HEK293T (cell line): ENCODE measurements at regions not wholly inside any gene's neighbourhood (a gene's known extent, or its start where the extent isn't known, plus 50 kb on each side); places are given as distances from the start of the nearest gene placed in this dataset.
"Not testable (repeated sequence)": the region's sequence is repeated elsewhere in the genome, so short reads cannot be mapped to it uniquely, and the experiment has no call there.

Source experiments
- CTCF ChIA-PET: fragments of 350-600 bp; formaldehyde crosslinking; extraction: SDS; loops from one replicate; lab custom pipeline; 2021; ENCODE audit warnings: antibody characterized with exemption, inconsistent platforms; lab: Yijun Ruan, JAX
- POLR2A ChIA-PET: fragments of 350-600 bp; formaldehyde crosslinking; extraction: SDS; loops from one replicate; lab custom pipeline; 2020; ENCODE audit warnings: antibody characterized with exemption, inconsistent platforms; lab: Yijun Ruan, JAX
- DNase-seq: peaks from one replicate; pipeline ENCODE4 v3.0.0; 2012; ENCODE audit warnings: mixed read lengths; ENCODE audit errors: extremely low spot score
- ARNT ChIP-seq: fragments of 450-650 bp; IDR thresholded peaks from 2 replicates; pipeline ENCODE4 v1.6.1; 2017; ENCODE audit warnings: mild to moderate bottlenecking
- BHLHE40 ChIP-seq: fragments of 450-650 bp; IDR thresholded peaks from 2 replicates; pipeline ENCODE4 v1.6.1; 2016; ENCODE audit warnings: mild to moderate bottlenecking, moderate library complexity, borderline replicate concordance
- ELF4 ChIP-seq: fragments of 450-650 bp; IDR thresholded peaks from 2 replicates; pipeline ENCODE4 v1.6.1; 2017; ENCODE audit warnings: antibody characterized with exemption
- FOXA1 ChIP-seq: fragments of 450-650 bp; IDR thresholded peaks from 2 replicates; pipeline ENCODE4 v1.6.1; 2016; ENCODE audit warnings: mild to moderate bottlenecking
- FOXM1 ChIP-seq: fragments of 450-650 bp; IDR thresholded peaks from 2 replicates; pipeline ENCODE4 v1.6.1; 2017; ENCODE audit warnings: mild to moderate bottlenecking, borderline replicate concordance
- HDGF ChIP-seq: fragments of 450-650 bp; IDR thresholded peaks from 2 replicates; pipeline ENCODE4 v1.6.1; 2017; ENCODE audit warnings: antibody characterized with exemption, borderline replicate concordance
- L3MBTL2 ChIP-seq: fragments of 450-650 bp; conservative IDR thresholded peaks from 2 replicates; pipeline ENCODE4 v1.6.1; 2016; ENCODE audit warnings: mild to moderate bottlenecking
- LEF1 ChIP-seq: fragments of 450-650 bp; IDR thresholded peaks from 2 replicates; pipeline ENCODE4 v1.6.1; 2017; ENCODE audit warnings: mild to moderate bottlenecking, borderline replicate concordance
- NFRKB ChIP-seq: fragments of 450-650 bp; IDR thresholded peaks from 2 replicates; pipeline ENCODE4 v1.6.1; 2016; ENCODE audit warnings: mild to moderate bottlenecking, moderate library complexity
- PKNOX1 ChIP-seq: fragments of 450-650 bp; IDR thresholded peaks from 2 replicates; pipeline ENCODE4 v1.6.1; 2016
- SP1 ChIP-seq: fragments of 450-650 bp; IDR thresholded peaks from 2 replicates; pipeline ENCODE4 v1.6.1; 2017
- SUZ12 ChIP-seq: fragments of 450-650 bp; IDR thresholded peaks from 2 replicates; pipeline ENCODE4 v1.6.1; 2016; ENCODE audit warnings: mild to moderate bottlenecking
- TARDBP ChIP-seq: fragments of 450-650 bp; IDR thresholded peaks from 2 replicates; pipeline ENCODE4 v1.6.1; 2016
- ZNF384 ChIP-seq: fragments of 450-650 bp; IDR thresholded peaks from 2 replicates; pipeline ENCODE4 v1.6.1; 2016

- DNase-seq, CTCF ChIA-PET, POLR2A ChIA-PET: not testable (repeated sequence)
These were observed 79.4 kb upstream of the TPTE start for GRCh38 chr21:10442018-10442417.

GRCh38 chr21:10445685-10446084 lies 75.7 kb upstream of the TPTE start:
- CTCF ChIA-PET, POLR2A ChIA-PET, DNase-seq: not testable (repeated sequence)

- CTCF ChIA-PET, POLR2A ChIA-PET, DNase-seq: not testable (repeated sequence)
These were observed 71.9 kb upstream of the TPTE start for GRCh38 chr21:10449451-10449850.

GRCh38 chr21:10451274-10451673 lies 70.1 kb upstream of the TPTE start:
- POLR2A ChIA-PET, DNase-seq, CTCF ChIA-PET: not testable (repeated sequence)

- CTCF ChIA-PET, DNase-seq, POLR2A ChIA-PET: not testable (repeated sequence)
These were observed 63.6 kb upstream of the TPTE start for GRCh38 chr21:10457765-10458164.

- CTCF ChIA-PET, DNase-seq, POLR2A ChIA-PET: not testable (repeated sequence)
These were observed 60.4 kb upstream of the TPTE start for GRCh38 chr21:10460957-10461356.

- DNase-seq, CTCF ChIA-PET: not testable (repeated sequence)
These were observed 59.9 kb upstream of the TPTE start for GRCh38 chr21:10461445-10461844.

GRCh38 chr21:10463156-10463555 lies 58.2 kb upstream of the TPTE start:
- POLR2A ChIA-PET: no interaction called here
- TF ChIP-seq L3MBTL2: no peak
- TF ChIP-seq PKNOX1: no peak
- no peak for TF ChIP-seq ARNT
- no peak for TF ChIP-seq NFRKB
- CTCF ChIA-PET: no interaction called here
- no peak for DNase-seq

More at GRCh38 chr21:10461445-10461844, 59.9 kb upstream of the TPTE start:
- POLR2A ChIA-PET: not testable (repeated sequence)

GRCh38 chr21:10464975-10465374 lies 56.4 kb upstream of the TPTE start:
- TF ChIP-seq BHLHE40 (no peak), FOXA1 (no peak)
- POLR2A ChIA-PET: no interaction called here
- no peak for DNase-seq
- CTCF ChIA-PET: no interaction called here

GRCh38 chr21:10465524-10466110 lies 55.8 kb upstream of the TPTE start:
- POLR2A ChIA-PET, DNase-seq, CTCF ChIA-PET: not testable (repeated sequence)

GRCh38 chr21:10466200-10466599 lies 55.2 kb upstream of the TPTE start:
- TF ChIP-seq L3MBTL2 (no peak), BHLHE40 (no peak), TARDBP (no peak), SUZ12 (no peak), LEF1 (no peak), SP1 (no peak), ARNT (no peak), FOXM1 (no peak), ELF4 (no peak), ZNF384 (no peak), FOXA1 (no peak), HDGF (no peak)
- ChIA-PET POLR2A (no interaction called here), CTCF (no interaction called here)

More at GRCh38 chr21:10466200-10466599, 55.2 kb upstream of the TPTE start:
- no peak for DNase-seq
